Esophagus muscularis mucosa (tissue), 4 donors: ENCODE measurements at regions not wholly inside any gene's neighbourhood (a gene's known extent, or its start where the extent isn't known, plus 50 kb on each side); places are given as distances from the start of the nearest gene placed in this dataset.
A peak's percentile ranks its signal among the peaks of the same experiment; 100 is the strongest.

Experiments
- DNase-seq: peaks from one replicate; pipeline ENCODE4 v3.0.0-alpha.2; 2017; ENCODE audit errors: extremely low spot score
- H3K27ac ChIP-seq, 4 donors: fragments of 200-600 bp; sonication (generic); replicated peaks in 1 of 4; 1 replicate in 3 of 4; 2 replicates in 1 of 4; pipeline ENCODE4 v1.5.1; 2016 to 2019; ENCODE audit warnings: mild to moderate bottlenecking in 1 of 4
- H3K27me3 ChIP-seq, 4 donors: fragments of 200-600 bp; sonication (generic); one replicate each; pipeline versions ENCODE4 v1.5.1 to v1.6.0; 2016 to 2019
- H3K36me3 ChIP-seq, 4 donors: fragments of 200-600 bp; sonication (generic); one replicate each; pipeline ENCODE4 v1.5.1; 2016 to 2019
- H3K4me1 ChIP-seq, 4 donors: fragments of 200-600 bp; sonication (generic); one replicate each; pipeline ENCODE4 v1.5.1; 2016 to 2019
- H3K4me3 ChIP-seq, 4 donors: fragments of 200-600 bp; sonication (generic); 1 replicate in 2 of 4; 2 replicates in 2 of 4; pipeline ENCODE4 v1.5.1; 2016 to 2019; ENCODE audit warnings: mild to moderate bottlenecking in 4 of 4, moderate library complexity in 1 of 4
- H3K9me3 ChIP-seq, 4 donors: fragments of 200-600 bp; sonication (generic); 1 replicate in 3 of 4; 2 replicates in 1 of 4; pipeline ENCODE4 v1.5.1; 2016 to 2019
- CTCF ChIP-seq, 3 experiments: fragments of 200-600 bp in 2 of 3; fragments of 450-650 bp in 1 of 3; sonication (generic) in 2 of 3; IDR thresholded peaks; one replicate each; pipeline ENCODE4 v1.5.1; 2017 to 2019; ENCODE audit warnings: antibody characterized with exemption in 3 of 3, mild to moderate bottlenecking in 2 of 3, moderate library complexity in 1 of 3
- EP300 ChIP-seq: sonication (generic); formaldehyde crosslinking; IDR thresholded peaks from one replicate; pipeline ENCODE4 v1.6.1; 2017; ENCODE audit warnings: antibody characterized with exemption
- POLR2A ChIP-seq: fragments of 450-650 bp; IDR thresholded peaks from one replicate; pipeline ENCODE4 v1.6.1; 2017; ENCODE audit warnings: antibody characterized with exemption, moderate library complexity, mild to moderate bottlenecking, low read depth
- POLR2AphosphoS5 ChIP-seq, 2 donors: sonication (generic); formaldehyde crosslinking; IDR thresholded peaks; one replicate each; pipeline ENCODE4 v1.6.1; 2017; ENCODE audit warnings: antibody characterized with exemption in 2 of 2
- WGBS: methylation state at CpG from one replicate; pipeline ENCODE4 v1.1.5; 2018; 5-methylcytosine and 5-hydroxymethylcytosine counted together
- intact Hi-C: fragments of 100-400 bp; cut with DNase I; formaldehyde crosslinking; loops from one replicate; pipeline ENCODE4 v1.15.1; 2023

- Histone ChIP-seq H3K27ac (no peak overlapping the region), H3K27me3 (no peaks in the 10 kb centered on the region), H3K9me3 (no peaks in the 10 kb centered on the region), H3K4me1 (peaks cover 48 to 59% (median 52%) of the 10 kb centered on the region in 4 donors), H3K36me3 (peaks cover 0 to 11% (median 0%) of the 10 kb centered on the region in 4 donors), H3K4me3 (no peak overlapping the region)
- no peak for DNase-seq
- intact Hi-C loops: loop anchor here (5.0 kb wide), 1 partner anchor 50 kb away; no protein-coding TSS in a partner anchor
- no peak for TF ChIP-seq EP300
- TF ChIP-seq POLR2A: no peak
- TF ChIP-seq CTCF (IDR thresholded peaks at IDR 0.05): no peak
Observed at GRCh38 chr1:201647094-201647493, 108.2 kb downstream of the NAV1 start.

- WGBS: 27% methylated on average over 17 of the region's 17 CpGs
- intact Hi-C loops: loop anchor here (5.0 kb wide), 1 partner anchor 50 kb away; no protein-coding TSS in a partner anchor
- TF ChIP-seq EP300: no peak
- TF ChIP-seq POLR2A: no peak
- TF ChIP-seq CTCF (IDR thresholded peaks at IDR 0.05): no peak
- no peak for TF ChIP-seq POLR2AphosphoS5 (IDR thresholded peaks at IDR 0.05)
- Histone ChIP-seq H3K4me1 (peaks cover 48 to 64% (median 55%) of the 10 kb centered on the region in 4 donors), H3K9me3 (no peaks in the 10 kb centered on the region), H3K27me3 (no peaks in the 10 kb centered on the region), H3K36me3 (peaks cover 0 to 11% (median 0%) of the 10 kb centered on the region in 4 donors), H3K27ac (peak overlapping the region; percentile 70 to 88 (median 78)), H3K4me3 (peak overlapping the region; percentile 57 to 74 (median 64))
- DNase-seq: no peak
Observed at GRCh38 chr1:201647722-201648065, 108.8 kb downstream of the NAV1 start.

- TF ChIP-seq CTCF (IDR thresholded peaks at IDR 0.05): no peak
- no peak for TF ChIP-seq POLR2A
- no peak for TF ChIP-seq EP300
- no peak for TF ChIP-seq POLR2AphosphoS5 (IDR thresholded peaks at IDR 0.05)
- Histone ChIP-seq H3K4me1 (peaks cover 48 to 64% (median 57%) of the 10 kb centered on the region in 4 donors), H3K4me3 (peak overlapping the region; percentile 57 to 74 (median 64)), H3K27me3 (no peaks in the 10 kb centered on the region), H3K27ac (peak overlapping the region; percentile 70 to 88 (median 78)), H3K36me3 (peaks cover 0 to 11% (median 0%) of the 10 kb centered on the region in 4 donors), H3K9me3 (no peaks in the 10 kb centered on the region)
- intact Hi-C loops: loop anchor here (5.0 kb wide), 1 partner anchor 49 kb away; no protein-coding TSS in a partner anchor
- DNase-seq: no peak
- WGBS: under 1% methylated on average over 38 of the region's 81 CpGs
Observed at GRCh38 chr1:201648066-201648906, 109.4 kb downstream of the NAV1 start.

GRCh38 chr1:201648907-201649721 is 110.2 kb downstream of the NAV1 start:
- Histone ChIP-seq H3K4me3 (peak overlapping the region; percentile 57 to 74 (median 64)), H3K27me3 (no peaks in the 10 kb centered on the region), H3K4me1 (peaks cover 48 to 64% (median 60%) of the 10 kb centered on the region in 4 donors), H3K9me3 (no peaks in the 10 kb centered on the region), H3K36me3 (peaks cover 0 to 2% (median 0%) of the 10 kb centered on the region in 4 donors), H3K27ac (peak overlapping the region; percentile 70 to 88 (median 78))
- WGBS: no CpG with 5 or more reads among the region's 52 CpGs
- intact Hi-C loops: loop anchor here (5.0 kb wide), 1 partner anchor 48 kb away; no protein-coding TSS in a partner anchor
- TF ChIP-seq CTCF (IDR thresholded peaks at IDR 0.05): no peak
- TF ChIP-seq POLR2A: no peak
- no peak for TF ChIP-seq POLR2AphosphoS5 (IDR thresholded peaks at IDR 0.05)
- TF ChIP-seq EP300: no peak
- DNase-seq: no peak
